Epithelial cell of proximal tubule (primary cell): ENCODE measurements at regions not wholly inside any gene's neighbourhood (a gene's known extent, or its start where the extent isn't known, plus 50 kb on each side); places are given as distances from the start of the nearest gene placed in this dataset.

Experiments
- DNase-seq: peaks from one replicate; pipeline ENCODE4 v3.0.0-alpha.2; 2011; ENCODE audit warnings: low read depth
- H3K4me3 ChIP-seq: 2 replicates; pipeline ENCODE4 v1.5.1; 2011; ENCODE audit warnings: low read depth, mild to moderate bottlenecking, low read length
- TF ChIP-seq, protein P1 (sequence below): conservative IDR thresholded peaks from 2 replicates; pipeline ENCODE4 v1.5.1; 2012; ENCODE audit warnings: low read depth, mild to moderate bottlenecking, low read length

DNA sequence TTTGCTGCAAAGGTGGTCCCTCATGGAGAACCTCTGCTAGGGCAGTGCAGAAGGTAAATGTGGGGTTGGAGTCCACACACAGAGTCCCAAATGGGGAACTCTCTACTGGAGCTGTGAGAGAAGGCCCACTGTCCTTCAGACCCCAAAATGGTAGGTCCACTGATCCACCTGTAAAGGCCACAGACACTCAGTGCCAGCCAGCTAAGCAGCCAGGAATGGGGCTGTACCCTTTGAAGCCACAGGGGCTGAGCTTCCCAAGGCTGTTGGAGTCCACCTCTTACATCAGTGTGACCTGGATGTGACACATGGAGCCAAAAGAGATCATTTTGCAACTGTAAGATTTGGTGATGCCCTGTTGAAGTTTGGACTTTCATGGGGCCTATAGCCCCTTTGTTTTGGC lies 252.4 kb upstream of the GULP1 start:
- TF ChIP-seq, protein P1, sequence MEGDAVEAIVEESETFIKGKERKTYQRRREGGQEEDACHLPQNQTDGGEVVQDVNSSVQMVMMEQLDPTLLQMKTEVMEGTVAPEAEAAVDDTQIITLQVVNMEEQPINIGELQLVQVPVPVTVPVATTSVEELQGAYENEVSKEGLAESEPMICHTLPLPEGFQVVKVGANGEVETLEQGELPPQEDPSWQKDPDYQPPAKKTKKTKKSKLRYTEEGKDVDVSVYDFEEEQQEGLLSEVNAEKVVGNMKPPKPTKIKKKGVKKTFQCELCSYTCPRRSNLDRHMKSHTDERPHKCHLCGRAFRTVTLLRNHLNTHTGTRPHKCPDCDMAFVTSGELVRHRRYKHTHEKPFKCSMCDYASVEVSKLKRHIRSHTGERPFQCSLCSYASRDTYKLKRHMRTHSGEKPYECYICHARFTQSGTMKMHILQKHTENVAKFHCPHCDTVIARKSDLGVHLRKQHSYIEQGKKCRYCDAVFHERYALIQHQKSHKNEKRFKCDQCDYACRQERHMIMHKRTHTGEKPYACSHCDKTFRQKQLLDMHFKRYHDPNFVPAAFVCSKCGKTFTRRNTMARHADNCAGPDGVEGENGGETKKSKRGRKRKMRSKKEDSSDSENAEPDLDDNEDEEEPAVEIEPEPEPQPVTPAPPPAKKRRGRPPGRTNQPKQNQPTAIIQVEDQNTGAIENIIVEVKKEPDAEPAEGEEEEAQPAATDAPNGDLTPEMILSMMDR, result no peak
- DNase-seq, result no peak
- H3K4me3 ChIP-seq, result no peak overlapping the region

DNA sequence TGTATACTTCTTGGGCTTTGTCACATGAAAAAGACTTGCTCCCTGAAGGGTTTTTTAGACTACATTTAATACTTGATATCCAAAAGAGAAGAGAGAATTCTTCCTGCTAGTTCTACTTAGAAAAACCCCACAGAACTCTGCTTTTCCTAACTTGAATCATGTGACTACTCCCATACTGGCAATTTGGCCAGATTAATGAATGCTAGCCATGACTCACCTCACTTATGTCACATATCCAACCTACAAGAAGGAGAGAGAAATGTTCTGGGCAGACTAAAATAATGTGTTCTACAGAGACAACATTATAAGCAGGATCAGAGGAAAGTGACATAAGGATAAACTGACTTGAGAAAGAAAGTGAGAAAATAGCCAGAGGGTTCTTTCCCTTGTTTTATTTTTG lies 249.3 kb upstream of the GULP1 start:
- DNase-seq, result peak; percentile 68
- TF ChIP-seq, protein P1, result no peak
- no peak overlapping the region for H3K4me3 ChIP-seq

DNA sequence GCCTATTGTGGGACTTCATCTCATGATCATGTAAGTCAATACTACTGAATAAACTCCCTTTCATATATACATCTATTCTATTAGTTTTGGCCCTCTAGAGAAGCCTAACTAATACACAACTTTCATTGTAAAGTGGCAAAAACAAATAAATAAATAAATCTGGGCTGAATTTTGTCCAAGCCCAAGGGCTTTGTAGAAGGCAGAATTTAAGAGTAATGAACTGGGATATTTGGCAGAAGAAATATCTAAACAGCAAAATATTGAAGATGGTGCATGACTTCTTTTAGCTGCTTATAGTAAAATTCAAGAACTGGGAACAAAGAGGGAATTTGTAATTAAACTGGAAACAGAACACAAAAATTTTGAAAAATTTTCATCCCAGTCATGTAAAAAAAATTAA lies 246.7 kb upstream of the GULP1 start:
- H3K4me3 ChIP-seq, result no peak overlapping the region
- TF ChIP-seq, protein P1, result no peak

DNA sequence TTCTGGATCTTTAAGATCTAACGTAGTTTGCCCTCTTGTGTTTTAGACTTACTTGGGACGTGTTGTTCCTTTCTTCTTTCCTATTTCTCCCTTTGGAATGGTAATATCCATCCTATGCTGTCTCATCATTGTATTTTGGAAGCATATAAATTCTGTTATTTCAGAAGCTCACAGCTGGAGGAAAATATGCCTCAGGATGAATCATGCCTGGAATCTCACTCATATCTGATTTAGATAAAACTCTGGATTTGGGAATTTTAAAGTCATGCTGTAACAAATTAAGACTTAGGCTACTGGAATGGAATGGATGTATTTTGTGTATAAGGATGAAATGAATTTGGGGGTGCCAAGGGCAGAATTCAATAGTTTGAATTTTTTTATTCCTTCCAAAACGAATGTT lies 245.2 kb upstream of the GULP1 start:
- TF ChIP-seq, protein P1, result no peak
- no peak for DNase-seq
- H3K4me3 ChIP-seq, result no peak overlapping the region

More for the DNA sequence above, 246.7 kb upstream of the GULP1 start:
- no peak for DNase-seq

DNA sequence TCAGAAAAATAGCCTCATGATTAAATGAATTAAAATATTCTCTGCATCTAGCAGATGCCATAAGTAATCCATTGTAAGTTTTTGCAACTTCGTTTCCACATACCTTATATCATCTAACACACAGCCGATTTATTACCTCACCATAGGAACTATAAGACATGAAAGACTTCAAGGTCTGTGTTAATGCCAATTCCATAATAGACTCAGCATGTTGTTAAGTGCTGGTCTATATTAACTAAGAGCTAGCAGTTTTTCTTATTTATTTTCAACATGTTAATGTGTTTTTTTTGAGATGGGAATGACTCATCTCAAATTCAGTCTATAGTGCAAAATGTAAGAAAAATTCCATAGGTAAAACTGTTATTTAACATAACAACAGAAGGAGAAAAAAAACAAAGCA lies 243.9 kb upstream of the GULP1 start:
- no peak for DNase-seq

DNA sequence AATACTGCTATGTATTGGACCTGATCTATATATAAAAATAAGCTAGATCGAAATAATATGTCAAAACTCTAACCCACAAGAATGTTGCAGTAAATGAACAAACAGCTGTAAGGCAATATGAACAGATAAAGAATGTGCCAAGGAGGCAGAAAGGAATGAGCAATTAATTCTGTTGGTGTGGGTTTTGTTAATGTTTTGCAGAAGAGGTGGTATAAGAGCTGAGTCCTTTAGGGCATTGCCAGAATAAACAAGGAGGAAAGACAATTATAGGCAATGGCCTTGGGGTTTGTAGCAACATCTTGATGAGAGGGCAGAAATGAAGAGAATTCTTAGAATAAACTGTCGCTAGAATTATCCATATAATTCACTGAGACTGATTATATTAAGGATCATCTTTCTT lies 240.9 kb upstream of the GULP1 start:
- TF ChIP-seq, protein P1, result no peak
- H3K4me3 ChIP-seq, result no peak overlapping the region
- DNase-seq, result peak; percentile 96

More for the DNA sequence above, 243.9 kb upstream of the GULP1 start:
- TF ChIP-seq, protein P1, result no peak
- H3K4me3 ChIP-seq, result no peak overlapping the region

DNA sequence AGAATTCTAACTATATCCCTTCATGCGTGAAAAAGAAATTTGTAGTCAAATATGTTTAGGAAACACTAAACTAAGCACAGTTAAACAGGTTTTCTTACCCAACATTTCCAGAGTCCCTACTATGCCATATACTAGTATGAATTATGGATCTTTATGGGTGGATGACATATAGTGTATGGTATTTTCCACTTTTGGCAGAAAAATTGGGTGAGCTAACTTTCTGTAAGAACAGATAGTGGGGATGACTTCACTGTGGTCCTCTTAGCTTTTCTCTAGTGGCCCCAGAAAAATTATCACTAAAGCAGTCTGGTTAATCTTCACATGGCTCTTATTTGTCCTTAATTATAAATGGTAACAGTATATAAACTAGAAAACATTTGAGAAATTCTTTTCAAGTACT lies 240.0 kb upstream of the GULP1 start:
- TF ChIP-seq, protein P1, result no peak
- no peak overlapping the region for H3K4me3 ChIP-seq
- no peak for DNase-seq
